IMR-90 (cell line): ENCODE measurements at regions not wholly inside any gene's neighbourhood (a gene's known extent, or its start where the extent isn't known, plus 50 kb on each side); places are given as distances from the start of the nearest gene placed in this dataset.

Experiments used
- ATAC-seq: fragments of 200-7000 bp; cut with Tn5 transposase; 2 replicates; pipeline ENCODE4 v1.9.1; 2020; ENCODE audit warnings: low read depth, mild to moderate bottlenecking, moderate library complexity
- BruUV-seq: library from RNA; stranded (reverse); fragments of 400-500 nt; replicated peaks from 2 replicates; lab custom pipeline; 2021; lab: Mats Ljungman, UMichigan
- CTCF ChIA-PET: fragments of 300-600 bp; formaldehyde crosslinking; extraction: SDS; loops from one replicate; lab custom pipeline; 2021; ENCODE audit warnings: antibody characterized with exemption; lab: Yijun Ruan, JAX
- POLR2A ChIA-PET: fragments of 300-600 bp; sonication (Branson Sonifier 250); formaldehyde crosslinking; loops from one replicate; lab custom pipeline; 2022; ENCODE audit warnings: antibody characterized with exemption; ENCODE audit not compliant: unreplicated experiment; lab: Charles Lee
- DNase-seq: peaks from one replicate; pipeline ENCODE4 v3.0.0; 2013
- H2AFZ ChIP-seq: replicated peaks from 2 replicates; pipeline ENCODE3; 2013; ENCODE audit warnings: low read length, mild to moderate bottlenecking; ENCODE audit not compliant: poor library complexity
- H2AK5ac ChIP-seq: 2 replicates; pipeline ENCODE4 v1.6.1; 2013; ENCODE audit warnings: low read depth, low read length, inconsistent platforms
- H2AK9ac ChIP-seq: replicated peaks from 2 replicates; pipeline ENCODE3; 2013; ENCODE audit warnings: mild to moderate bottlenecking, low read depth, low read length, moderate library complexity; ENCODE audit not compliant: poor library complexity
- H2BK120ac ChIP-seq: 2 replicates; pipeline ENCODE4 v1.6.1; 2013; ENCODE audit warnings: low read depth, low read length, inconsistent platforms
- H2BK15ac ChIP-seq: 3 replicates; pipeline ENCODE4 v1.6.1; 2013; ENCODE audit warnings: low read depth, low read length, inconsistent platforms
- H2BK20ac ChIP-seq: 2 replicates; pipeline ENCODE4 v1.6.1; 2013; ENCODE audit warnings: low read depth, mild to moderate bottlenecking, inconsistent platforms, low read length, moderate library complexity
- H2BK5ac ChIP-seq: 2 replicates; pipeline ENCODE4 v1.6.1; 2013; ENCODE audit warnings: mild to moderate bottlenecking, low read depth, low read length, inconsistent platforms; ENCODE audit not compliant: poor library complexity, severe bottlenecking
- H3K14ac ChIP-seq: replicated peaks from 2 replicates; pipeline ENCODE4 v1.6.1; 2013; ENCODE audit warnings: low read depth, low read length, inconsistent platforms
- H3K18ac ChIP-seq: 2 replicates; pipeline ENCODE4 v1.6.1; 2013; ENCODE audit warnings: low read depth, low read length, control low read depth
- H3K23ac ChIP-seq: 2 replicates; pipeline ENCODE4 v1.6.1; 2013; ENCODE audit warnings: low read depth, low read length, inconsistent platforms
- H3K27ac ChIP-seq: 2 replicates; pipeline ENCODE4 v1.5.1; 2013; ENCODE audit warnings: mild to moderate bottlenecking, control low read depth, low read length; ENCODE audit not compliant: insufficient read depth
- H3K27me3 ChIP-seq: 2 replicates; pipeline ENCODE4 v1.6.1; 2013; ENCODE audit warnings: low read length; ENCODE audit not compliant: control insufficient read depth, insufficient read depth
- H3K36me3 ChIP-seq: 2 replicates; pipeline ENCODE4 v1.6.1; 2013; ENCODE audit warnings: low read length, mixed read lengths; ENCODE audit not compliant: control insufficient read depth, insufficient read depth
- H3K4ac ChIP-seq: 2 replicates; pipeline ENCODE4 v1.6.1; 2013; ENCODE audit warnings: low read depth, low read length, inconsistent platforms
- H3K4me1 ChIP-seq: 2 replicates; pipeline ENCODE4 v1.6.1; 2013; ENCODE audit warnings: low read length, mixed read lengths; ENCODE audit not compliant: control insufficient read depth, insufficient read depth
- H3K4me2 ChIP-seq: 2 replicates; pipeline ENCODE4 v1.6.1; 2013; ENCODE audit warnings: low read depth, mild to moderate bottlenecking, control low read depth, low read length, moderate library complexity
- H3K4me3 ChIP-seq: 2 replicates; pipeline ENCODE4 v1.5.1; 2013; ENCODE audit warnings: low read depth, mild to moderate bottlenecking, control low read depth, low read length, moderate library complexity; ENCODE audit not compliant: insufficient read depth
- H3K56ac ChIP-seq: 2 replicates; pipeline ENCODE4 v1.6.1; 2013; ENCODE audit warnings: low read length, inconsistent platforms; ENCODE audit not compliant: insufficient read depth; ENCODE audit errors: extremely low read depth
- H3K79me1 ChIP-seq, 2 experiments: 2 replicates each; pipeline ENCODE4 v1.6.1; 2013; ENCODE audit warnings: low read length in 2 of 2, inconsistent platforms in 1 of 2, low read depth in 1 of 2
- H3K9ac ChIP-seq: 2 replicates; pipeline ENCODE4 v1.6.1; 2013; ENCODE audit warnings: low read depth, low read length, control low read depth
- H3K9me1 ChIP-seq: 2 replicates; pipeline ENCODE4 v1.6.1; 2013; ENCODE audit warnings: low read length, inconsistent platforms; ENCODE audit not compliant: insufficient read depth
- H3K9me3 ChIP-seq: 2 replicates; pipeline ENCODE4 v1.6.1; 2013; ENCODE audit warnings: low read length; ENCODE audit not compliant: control insufficient read depth, insufficient read depth
- H4K20me1 ChIP-seq: 2 replicates; pipeline ENCODE4 v1.6.1; 2013; ENCODE audit warnings: low read length, inconsistent platforms; ENCODE audit not compliant: insufficient read depth
- H4K5ac ChIP-seq: 2 replicates; pipeline ENCODE4 v1.6.1; 2013; ENCODE audit warnings: mild to moderate bottlenecking, low read depth, low read length, control low read depth
- H4K8ac ChIP-seq, 2 experiments: 2 replicates each; pipeline ENCODE4 v1.6.1; 2013; ENCODE audit warnings: low read depth in 2 of 2, low read length in 2 of 2, control low read depth in 1 of 2, inconsistent platforms in 1 of 2
- H4K91ac ChIP-seq: 2 replicates; pipeline ENCODE4 v1.6.1; 2013; ENCODE audit warnings: low read depth, low read length, inconsistent platforms; ENCODE audit not compliant: insufficient read depth
- CEBPB ChIP-seq: IDR thresholded peaks from 2 replicates; pipeline ENCODE4 v1.6.1; 2012; ENCODE audit warnings: low read depth, low read length, improper control_type of control experiment
- SMC3 ChIP-seq: fragments of 150-350 bp; IDR thresholded peaks from 2 replicates; pipeline ENCODE4 v1.6.1; 2016; ENCODE audit warnings: low read depth, mild to moderate bottlenecking, antibody characterized with exemption, low read length, moderate library complexity
- WGBS, 2 experiments: methylation state at CpG; one replicate each; pipeline versions ENCODE4 v1.1.5 to v1.1.7; 2013; ENCODE audit warnings: missing lambda C conversion rate in 2 of 2; ENCODE audit not compliant: insufficient read length in 1 of 2; ENCODE audit errors: extremely low coverage in 2 of 2; 5-methylcytosine and 5-hydroxymethylcytosine counted together
- dilution Hi-C: fragments of 300-500 bp; cut with HindIII; formaldehyde crosslinking; loops from one replicate; pipeline ENCODE4 v1.14.3; 2018; ENCODE audit warnings: low sequenced_read_pairs; ENCODE audit not compliant: unreplicated experiment
- in situ Hi-C: fragments of 300-500 bp; cut with MboI; formaldehyde crosslinking; loops from 3 replicates; pipeline ENCODE4 v1.14.3; 2019; ENCODE audit warnings: low sequenced_read_pairs, inconsistent platforms, mixed read lengths
- intact Hi-C: fragments of 100-400 bp; cut with micrococcal nuclease; formaldehyde crosslinking; loops from 2 replicates; pipeline ENCODE4 v1.10.0; 2022

DNA sequence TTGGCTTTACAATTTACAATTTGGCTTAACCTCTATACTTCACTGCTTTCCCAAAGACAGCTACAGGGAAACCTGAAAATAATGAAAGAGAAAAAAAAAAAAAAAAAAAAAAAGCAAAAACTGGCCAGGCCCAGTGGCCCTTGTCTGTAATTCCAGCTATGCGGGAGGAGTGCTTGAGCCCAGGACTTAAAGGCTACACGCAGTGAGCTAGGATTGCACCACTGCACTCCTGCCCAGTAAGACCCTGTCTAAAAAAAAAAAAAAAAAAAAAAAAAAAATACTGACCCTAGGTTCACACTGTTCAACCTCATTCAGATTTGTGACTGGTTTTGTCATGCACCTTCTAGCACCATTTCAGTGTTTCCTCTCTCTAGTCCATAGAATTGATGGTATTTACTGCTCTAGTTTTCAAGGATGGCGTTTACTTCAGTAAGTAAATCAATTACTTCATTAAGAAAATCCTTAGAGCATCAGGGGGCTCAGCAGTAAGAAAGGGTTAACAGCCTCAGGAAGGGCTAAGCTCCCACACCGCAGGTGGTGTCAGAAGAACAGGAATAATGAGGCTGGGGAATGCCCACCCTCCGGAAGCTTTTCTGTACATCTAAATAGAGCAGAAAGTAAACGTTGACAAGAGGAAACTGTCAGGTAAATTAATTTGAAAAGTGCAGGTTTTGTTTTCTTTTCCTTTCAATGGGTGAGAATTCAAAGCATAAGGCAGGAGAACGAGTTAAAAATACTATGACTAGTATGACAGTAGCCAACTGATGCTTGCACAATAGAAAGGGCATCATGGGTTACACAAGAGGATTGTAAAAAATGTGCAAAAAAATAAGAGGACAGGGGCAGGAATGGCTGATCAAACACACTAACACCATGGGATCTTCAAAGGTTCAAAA, 115.0 kb upstream of the MDM1 start:
- Histone ChIP-seq H3K9me1 (no peaks in the 10 kb centered on the region), H2AFZ (no peak overlapping the region), H2BK20ac (no peak overlapping the region), H3K18ac (no peak overlapping the region), H3K14ac (no peak overlapping the region), H3K56ac (no peak overlapping the region), H2BK120ac (no peak overlapping the region), H4K5ac (no peak overlapping the region), H3K27ac (no peak overlapping the region), H3K9me3 (no peaks in the 10 kb centered on the region), H2AK5ac (no peak overlapping the region), H4K91ac (no peak overlapping the region), H4K8ac (no peak overlapping the region), H3K9ac (no peak overlapping the region), H3K4ac (no peak overlapping the region), H2BK5ac (no peak overlapping the region), H3K4me2 (no peak overlapping the region), H4K20me1 (no peaks in the 10 kb centered on the region), H3K4me1 (peaks cover 6% of the 10 kb centered on the region), H3K36me3 (no peaks in the 10 kb centered on the region), H2BK15ac (no peak overlapping the region), H3K4me3 (no peak overlapping the region), H2AK9ac (no peak overlapping the region), H3K79me1 (no peaks in the 10 kb centered on the region), H3K27me3 (no peaks in the 10 kb centered on the region), H3K23ac (no peak overlapping the region)
- intact Hi-C loops (no loop called here), in situ Hi-C loops (no loop called here), dilution Hi-C loops (no loop called here)
- ChIA-PET POLR2A (interaction anchor here (0.6 kb wide), 1 partner anchor 362 kb away, joined by 10 read pairs; no protein-coding TSS in a partner anchor), CTCF (interaction anchor here (0.7 kb wide), 1 partner anchor 22 kb away, joined by 5 read pairs; no protein-coding TSS in a partner anchor)
- WGBS, 2 experiments, result 79% methylated on average over 2 of the region's 7 CpGs; no CpG with 5 or more reads in 1 of the 2 experiments
- BruUV-seq, result no TSS peak
- TF ChIP-seq SMC3 (no peak), CEBPB (peak; percentile 61)
- ATAC-seq (no peak), DNase-seq (no peak)
